H1 (cell line): ENCODE measurements at regions not wholly inside any gene's neighbourhood (a gene's known extent, or its start where the extent isn't known, plus 50 kb on each side); places are given as distances from the start of the nearest gene placed in this dataset.
A peak's percentile ranks its signal among the peaks of the same experiment; 100 is the strongest.

ENCODE experiments used
- CTCF ChIA-PET: fragments of 300-600 bp; sonication (Branson Sonifier 250); formaldehyde crosslinking; loops from one replicate; lab custom pipeline; 2021; ENCODE audit not compliant: partially characterized antibody; lab: Charles Lee
- POLR2A ChIA-PET: fragments of 300-600 bp; sonication (Branson Sonifier 250); formaldehyde crosslinking; loops from one replicate; lab custom pipeline; 2021; ENCODE audit warnings: inconsistent platforms; ENCODE audit not compliant: partially characterized antibody; lab: Charles Lee
- DNase-seq, 2 experiments: peaks; one replicate each; pipeline versions ENCODE4 v3.0.0 to v3.0.0-alpha.2; 2010 to 2022; ENCODE audit warnings: low spot score in 2 of 2, low read depth in 1 of 2, mixed read lengths in 1 of 2
- FAIRE-seq: peaks from 2 replicates; lab custom pipeline; 2011; peaks lifted over from hg19 to GRCh38; lab: Jason Lieb, UNC
- H2AFZ ChIP-seq: 2 replicates; pipeline ENCODE4 v1.8.1; 2012; ENCODE audit warnings: low read length, inconsistent platforms
- H2AK5ac ChIP-seq: 2 replicates; pipeline ENCODE4 v1.6.1; 2013; ENCODE audit warnings: low read depth, low read length
- H2BK120ac ChIP-seq: replicated peaks from 2 replicates; pipeline ENCODE3; 2013; ENCODE audit warnings: low read depth, low read length, inconsistent platforms
- H2BK12ac ChIP-seq: 2 replicates; pipeline ENCODE4 v1.6.1; 2013; ENCODE audit warnings: low read depth, low read length
- H2BK15ac ChIP-seq: 2 replicates; pipeline ENCODE4 v1.6.1; 2013; ENCODE audit warnings: low read length
- H2BK20ac ChIP-seq: 2 replicates; pipeline ENCODE4 v1.6.1; 2013; ENCODE audit warnings: low read length
- H2BK5ac ChIP-seq: 2 replicates; pipeline ENCODE4 v1.6.1; 2013; ENCODE audit warnings: low read depth, low read length
- H3K14ac ChIP-seq: 2 replicates; pipeline ENCODE4 v1.6.1; 2013; ENCODE audit warnings: inconsistent platforms; ENCODE audit not compliant: insufficient read length
- H3K18ac ChIP-seq: 2 replicates; pipeline ENCODE4 v1.6.1; 2013; ENCODE audit warnings: low read length; ENCODE audit errors: extremely low read depth
- H3K23ac ChIP-seq: 2 replicates; pipeline ENCODE4 v1.6.1; 2013; ENCODE audit warnings: inconsistent platforms; ENCODE audit not compliant: insufficient read length
- H3K23me2 ChIP-seq: 2 replicates; pipeline ENCODE4 v1.6.1; 2013; ENCODE audit warnings: low read depth, low read length
- H3K27ac ChIP-seq: 2 replicates; pipeline ENCODE4 v1.6.1; 2011; ENCODE audit warnings: low read depth, low read length, inconsistent platforms
- H3K27me3 ChIP-seq, 4 experiments: replicated peaks in 1 of 4; 1 replicate in 1 of 4; 2 replicates in 3 of 4; pipeline versions ENCODE4 v1.6.1 to v1.8.1; 2011 to 2013; ENCODE audit warnings: low read length in 3 of 4, mild to moderate bottlenecking in 3 of 4, inconsistent platforms in 2 of 4, mixed read lengths in 2 of 4, moderate library complexity in 1 of 4; ENCODE audit not compliant: control insufficient read depth in 3 of 4, insufficient read depth in 3 of 4; ENCODE audit errors: extremely low read depth in 1 of 4
- H3K36me3 ChIP-seq, 4 experiments: 2 replicates each; pipeline versions ENCODE4 v1.6.1 to v1.8.1; 2011 to 2013; ENCODE audit warnings: mild to moderate bottlenecking in 4 of 4, low read length in 3 of 4, moderate library complexity in 2 of 4, control low read depth in 1 of 4, inconsistent platforms in 1 of 4; ENCODE audit not compliant: insufficient read depth in 4 of 4, control insufficient read depth in 2 of 4
- H3K4ac ChIP-seq: replicated peaks from 2 replicates; pipeline ENCODE3; 2013; ENCODE audit warnings: low read length, low read depth, mixed read lengths, inconsistent platforms; ENCODE audit not compliant: insufficient read length
- H3K4me1 ChIP-seq, 4 experiments: replicated peaks in 1 of 4; 1 replicate in 1 of 4; 2 replicates in 3 of 4; pipeline versions ENCODE4 v1.6.1 to v1.8.1; 2011 to 2013; ENCODE audit warnings: low read length in 3 of 4, inconsistent platforms in 2 of 4, mixed read lengths in 1 of 4; ENCODE audit not compliant: insufficient read depth in 4 of 4, control insufficient read depth in 3 of 4
- H3K4me2 ChIP-seq, 2 experiments: 2 replicates each; pipeline versions ENCODE4 v1.6.1 to v1.8.1; 2011 to 2013; ENCODE audit warnings: low read depth in 2 of 2, low read length in 2 of 2, control low read depth in 1 of 2, inconsistent platforms in 1 of 2, mild to moderate bottlenecking in 1 of 2; ENCODE audit not compliant: insufficient read depth in 1 of 2
- H3K4me3 ChIP-seq, 4 experiments: fragments of 200-600, 300-600 bp in 1 of 4; sonication (generic), shearing (Covaris generic), sonication (Bioruptor Twin) in 1 of 4; 2 replicates each; pipeline versions ENCODE4 v1.5.1 to v1.8.1; 2011 to 2016; ENCODE audit warnings: low read length in 4 of 4, low read depth in 3 of 4, control low read depth in 2 of 4, inconsistent platforms in 2 of 4, mild to moderate bottlenecking in 2 of 4, mixed read lengths in 1 of 4, moderate library complexity in 1 of 4; ENCODE audit not compliant: insufficient read depth in 2 of 4; ENCODE audit errors: extremely low read depth in 1 of 4
- H3K56ac ChIP-seq: replicated peaks from 2 replicates; pipeline ENCODE3; 2013; ENCODE audit warnings: low read depth, mild to moderate bottlenecking, mixed read lengths, low read length, inconsistent platforms; ENCODE audit not compliant: insufficient read length
- H3K79me1 ChIP-seq: 2 replicates; pipeline ENCODE4 v1.6.1; 2013; ENCODE audit warnings: low read depth, low read length, control low read depth
- H3K79me2 ChIP-seq, 2 experiments: 2 replicates each; pipeline versions ENCODE4 v1.6.1 to v1.8.1; 2012 to 2013; ENCODE audit warnings: low read length in 2 of 2, mild to moderate bottlenecking in 2 of 2, inconsistent platforms in 1 of 2; ENCODE audit not compliant: insufficient read depth in 2 of 2, control insufficient read depth in 1 of 2
- H3K9ac ChIP-seq, 4 experiments: replicated peaks in 1 of 4; 1 replicate in 1 of 4; 2 replicates in 3 of 4; pipeline versions ENCODE4 v1.6.1 to v1.8.1; 2011 to 2013; ENCODE audit warnings: low read depth in 3 of 4, low read length in 3 of 4, control low read depth in 2 of 4, mild to moderate bottlenecking in 2 of 4, moderate library complexity in 2 of 4, inconsistent platforms in 1 of 4; ENCODE audit errors: extremely low read depth in 1 of 4
- H3K9me3 ChIP-seq, 2 experiments: 2 replicates each; pipeline versions ENCODE4 v1.6.1 to v1.8.1; 2012 to 2013; ENCODE audit warnings: mild to moderate bottlenecking in 2 of 2, moderate library complexity in 2 of 2, control low read depth in 1 of 2, inconsistent platforms in 1 of 2, low read depth in 1 of 2, low read length in 1 of 2, mixed read lengths in 1 of 2; ENCODE audit not compliant: insufficient read depth in 2 of 2
- H4K20me1 ChIP-seq, 2 experiments: replicated peaks in 1 of 2; 2 replicates each; pipeline versions ENCODE3 to v1.8.1; 2011 to 2013; ENCODE audit warnings: inconsistent platforms in 2 of 2, low read length in 2 of 2, mild to moderate bottlenecking in 1 of 2; ENCODE audit not compliant: insufficient read depth in 2 of 2, control insufficient read depth in 1 of 2
- H4K5ac ChIP-seq: 2 replicates; pipeline ENCODE4 v1.6.1; 2013; ENCODE audit warnings: low read length, low read depth, mixed read lengths, inconsistent platforms; ENCODE audit not compliant: insufficient read length
- H4K8ac ChIP-seq: 2 replicates; pipeline ENCODE4 v1.8.0; 2013; ENCODE audit warnings: mild to moderate bottlenecking, moderate library complexity, low read length, inconsistent platforms; ENCODE audit not compliant: insufficient read depth; ENCODE audit errors: extremely low read depth
- H4K91ac ChIP-seq: replicated peaks from 2 replicates; pipeline ENCODE3; 2013; ENCODE audit warnings: low read length, mixed read lengths, inconsistent platforms; ENCODE audit not compliant: insufficient read length
- CTCF ChIP-seq, 3 experiments: IDR thresholded peaks; 1 replicate in 2 of 3; 2 replicates in 1 of 3; pipeline versions ENCODE4 v1.5.1 to v1.6.1; 2011; ENCODE audit warnings: low read length in 3 of 3, mild to moderate bottlenecking in 3 of 3, inconsistent platforms in 2 of 3, low read depth in 1 of 3, moderate library complexity in 1 of 3; ENCODE audit not compliant: insufficient read depth in 1 of 3; ENCODE audit errors: control extremely low read depth in 1 of 3
- SUZ12 ChIP-seq: fragments of 200-600 bp; sonication (generic); IDR thresholded peaks from 2 replicates; pipeline ENCODE4 v1.6.1; 2012; ENCODE audit warnings: mild to moderate bottlenecking, inconsistent platforms, low read length, moderate library complexity, mixed read lengths

DNA sequence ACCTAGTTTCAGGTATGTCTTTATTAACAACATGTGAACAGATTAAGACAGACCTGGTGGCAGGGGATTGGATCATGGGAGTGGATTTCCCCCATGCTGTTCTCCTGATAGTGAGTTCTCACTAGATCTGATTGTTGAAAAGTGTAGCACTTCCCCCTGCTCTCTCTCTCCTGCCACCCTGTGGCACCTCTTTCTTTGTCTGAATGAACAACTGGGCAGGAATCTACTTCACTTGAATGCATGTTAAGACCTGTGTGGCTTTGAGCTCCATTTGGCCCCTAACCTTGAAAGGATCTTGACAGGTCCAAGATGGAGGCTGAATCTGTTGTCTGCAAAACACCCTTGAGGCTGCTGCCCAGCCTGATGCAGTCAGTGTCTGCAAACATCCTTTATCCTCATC is 194.4 kb downstream of the RNF144A start:
- peak in 1 of 3 experiments; percentile 15; a peak in 1 of 4 replicates for TF ChIP-seq CTCF (IDR thresholded peaks at IDR 0.05; ENCODE audit: control extremely low read depth in 1 of 3, insufficient read depth in 1 of 3, low read depth in 1 of 3, low read length in 3 of 3)
- no peak for TF ChIP-seq SUZ12
- no peak overlapping the region for H3K14ac ChIP-seq
- no peak overlapping the region for H2AK5ac ChIP-seq
- H4K5ac ChIP-seq: no peak overlapping the region
- no peak overlapping the region for H2BK5ac ChIP-seq
- 0 out of 2 replicates have a peak overlapping the region, but pooled peaks have one; percentile 46 for H2BK15ac ChIP-seq
- no peaks in the 10 kb centered on the region for H3K79me1 ChIP-seq
- no peak overlapping the region for H2BK20ac ChIP-seq
- no peak overlapping the region for H3K4me3 ChIP-seq
- H3K4ac ChIP-seq: no peak overlapping the region
- H2BK12ac ChIP-seq: no peak overlapping the region
- CTCF ChIA-PET: interaction anchor here (0.6 to 7.6 kb wide), 6 partner anchors 15 to 1634 kb away, joined by 3 to 55 read pairs (median 4); no protein-coding TSS in a partner anchor
- H3K9ac ChIP-seq: no peak overlapping the region
- no peak for DNase-seq
- H3K4me2 ChIP-seq: no peak overlapping the region
- FAIRE-seq: no peak
- no peaks in the 10 kb centered on the region for H4K20me1 ChIP-seq
- H4K91ac ChIP-seq: no peak overlapping the region
- H3K56ac ChIP-seq: no peak overlapping the region
- peaks cover 2 to 3% of the 10 kb centered on the region in 2 experiments; a peak in 1 of 4 replicates for H3K9me3 ChIP-seq
- POLR2A ChIA-PET: no interaction called here
- no peaks in the 10 kb centered on the region for H3K23me2 ChIP-seq
- H3K36me3 ChIP-seq: no peaks in the 10 kb centered on the region
- no peak overlapping the region for H2AFZ ChIP-seq
- H3K27ac ChIP-seq: no peak overlapping the region
- H3K27me3 ChIP-seq: no peaks in the 10 kb centered on the region; a peak in 2 of 7 replicates
- no peak overlapping the region for H4K8ac ChIP-seq
- 0 out of 7 replicates have a peak, but pooled peaks cover 0 to 2% (median 0%) of the 10 kb centered on the region in 4 experiments for H3K4me1 ChIP-seq
- H2BK120ac ChIP-seq: no peak overlapping the region
- H3K18ac ChIP-seq: no peak overlapping the region
- H3K23ac ChIP-seq: no peak overlapping the region
- no peaks in the 10 kb centered on the region for H3K79me2 ChIP-seq
